Stimulated activated CD4-positive, alpha-beta T cell treated with anti-CD3 and anti-CD28 coated beads, TNF-alpha, amount 100 ng/mL, for 24 hours (primary cell): ENCODE measurements at regions not wholly inside any gene's neighbourhood (a gene's known extent, or its start where the extent isn't known, plus 50 kb on each side); places are given as distances from the start of the nearest gene placed in this dataset.
"Not testable (repeated sequence)": the region's sequence is repeated elsewhere in the genome, so short reads cannot be mapped to it uniquely, and the experiment has no call there.

Experiments
- DNase-seq, 3 experiments: peaks; one replicate each; pipeline ENCODE4 v3.0.0-alpha.2; 2020; ENCODE audit warnings: low read depth in 3 of 3

DNA sequence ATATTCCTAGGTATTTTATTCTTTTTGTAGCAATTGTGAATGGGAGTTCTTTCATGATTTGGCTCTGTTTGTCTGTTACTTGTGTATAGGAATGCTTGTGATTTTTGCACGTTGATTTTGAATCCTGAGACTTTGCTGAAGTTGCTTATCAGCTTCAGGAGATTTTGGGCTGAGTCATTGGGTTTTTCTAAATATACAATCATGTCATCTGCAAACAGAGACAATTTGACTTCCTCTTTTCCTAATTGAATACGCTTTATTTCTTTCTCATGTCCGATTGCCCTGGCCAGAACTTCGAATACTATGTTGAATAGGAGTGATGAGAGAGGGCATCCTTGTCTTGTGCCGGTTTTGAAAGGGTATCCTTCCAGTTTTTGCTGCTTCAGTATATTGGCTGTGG lies 234.6 kb upstream of the RASGRP1 start:
- not testable (repeated sequence) for DNase-seq

DNA sequence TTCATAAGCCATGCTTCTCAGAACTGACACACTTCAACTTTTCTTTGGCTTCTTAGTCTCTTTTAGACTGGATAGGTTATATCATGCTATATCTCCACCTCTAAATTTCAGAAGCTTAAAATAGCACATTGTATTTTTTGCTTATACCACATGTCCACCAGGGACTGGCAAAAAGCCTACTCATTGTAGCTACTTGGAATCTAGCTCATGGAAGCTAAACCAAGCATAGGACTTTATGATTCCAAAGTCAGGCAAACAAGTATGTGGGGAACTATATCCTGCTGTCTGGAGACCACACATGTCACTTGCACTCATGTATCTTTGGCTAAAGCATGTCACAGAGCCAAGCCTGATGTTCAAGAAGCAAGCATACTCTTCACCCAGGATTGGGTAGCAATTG lies 245.0 kb upstream of the RASGRP1 start:
- no peak for DNase-seq

DNA sequence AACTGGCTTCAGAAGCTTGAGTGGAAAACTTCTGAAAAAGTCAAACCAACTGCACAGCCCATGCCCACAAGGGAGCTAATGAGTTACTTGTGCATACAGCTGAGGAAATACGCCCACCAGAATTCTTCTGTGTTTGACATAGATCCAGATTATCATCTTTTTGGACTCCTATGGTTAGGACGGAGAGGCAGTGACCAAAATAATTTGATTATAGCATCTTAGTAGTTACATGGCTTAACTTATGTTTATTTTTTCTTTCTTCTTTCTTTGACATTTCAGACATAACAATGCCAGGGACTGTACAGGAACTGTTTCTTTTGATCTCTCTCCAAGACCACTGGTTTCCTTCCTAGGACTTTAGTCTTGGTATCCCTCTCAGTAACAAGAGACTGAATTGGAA lies 246.1 kb upstream of the RASGRP1 start:
- DNase-seq = no peak

DNA sequence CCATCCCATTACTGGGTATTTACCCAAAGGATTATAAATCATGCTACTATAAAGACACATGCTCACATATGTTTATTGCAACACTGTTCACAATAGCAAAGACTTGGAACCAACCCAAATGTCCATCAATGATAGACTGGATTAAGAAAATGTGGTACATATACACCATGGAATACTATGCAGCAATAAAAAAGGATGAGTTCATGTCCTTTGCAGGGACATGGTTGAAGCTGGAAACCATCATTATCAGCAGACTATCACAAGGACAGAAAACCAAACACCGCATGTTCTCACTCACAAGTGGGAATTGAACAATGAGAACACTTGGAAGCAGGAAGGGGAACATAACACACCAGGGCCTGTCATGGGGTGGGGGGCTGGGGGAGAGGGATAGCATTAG lies 249.6 kb upstream of the RASGRP1 start:
- not testable (repeated sequence) for DNase-seq

DNA sequence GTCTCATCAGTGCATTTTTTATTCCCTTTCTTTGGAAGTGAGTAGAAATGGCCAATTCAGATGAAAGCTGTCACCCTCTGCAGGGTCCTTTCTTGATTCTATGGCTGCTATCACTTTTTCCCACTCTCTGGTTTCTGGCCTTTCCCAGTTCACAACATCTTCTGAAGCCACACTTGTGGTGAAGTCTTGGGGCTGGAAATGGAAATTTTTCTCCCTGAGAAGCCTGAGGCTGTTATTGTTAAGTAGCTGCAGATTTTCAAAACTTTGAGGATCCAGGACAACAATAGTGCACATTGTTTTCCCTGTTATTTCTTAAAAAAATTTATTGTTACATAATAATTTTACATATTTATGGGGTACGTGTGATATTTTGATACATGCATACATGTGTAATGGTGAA lies 250.3 kb upstream of the RASGRP1 start:
- DNase-seq = no peak

DNA sequence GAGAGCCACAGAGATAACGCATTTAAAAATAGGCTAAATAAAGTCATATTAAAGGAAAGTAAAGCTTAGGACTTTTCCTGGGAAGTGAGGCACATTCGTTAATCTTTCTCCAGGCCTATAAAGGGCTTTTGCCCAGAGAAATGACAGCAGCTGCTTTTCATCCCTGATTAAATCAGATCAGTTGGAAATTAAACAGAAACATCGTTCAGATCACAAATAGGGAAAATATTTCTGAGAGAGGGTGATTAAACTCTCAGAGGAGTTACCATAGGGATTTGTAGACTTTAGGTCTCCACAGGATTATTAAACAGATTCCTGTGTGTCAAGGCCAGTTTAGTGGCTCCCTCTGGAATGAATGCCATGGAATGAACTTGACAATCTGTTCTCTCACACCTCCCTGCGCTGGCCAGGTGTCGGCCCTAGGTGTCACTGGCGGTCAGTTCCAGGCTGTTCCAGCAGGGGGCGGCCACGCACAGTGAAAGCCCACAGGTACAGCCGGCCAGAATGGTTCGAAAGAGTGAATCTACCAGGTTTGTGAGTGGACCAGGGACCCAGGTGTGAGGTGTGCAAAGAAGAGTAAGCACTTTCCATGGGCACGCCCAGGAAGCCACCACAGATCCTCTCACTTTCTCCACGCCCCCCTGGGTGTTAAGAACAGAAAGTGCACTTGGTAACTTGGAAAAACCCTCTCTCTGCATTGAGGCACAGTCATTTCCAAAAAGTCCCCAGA lies 253.0 kb upstream of the RASGRP1 start:
- DNase-seq = peak; percentile 62 to 80 (median 67)

DNA sequence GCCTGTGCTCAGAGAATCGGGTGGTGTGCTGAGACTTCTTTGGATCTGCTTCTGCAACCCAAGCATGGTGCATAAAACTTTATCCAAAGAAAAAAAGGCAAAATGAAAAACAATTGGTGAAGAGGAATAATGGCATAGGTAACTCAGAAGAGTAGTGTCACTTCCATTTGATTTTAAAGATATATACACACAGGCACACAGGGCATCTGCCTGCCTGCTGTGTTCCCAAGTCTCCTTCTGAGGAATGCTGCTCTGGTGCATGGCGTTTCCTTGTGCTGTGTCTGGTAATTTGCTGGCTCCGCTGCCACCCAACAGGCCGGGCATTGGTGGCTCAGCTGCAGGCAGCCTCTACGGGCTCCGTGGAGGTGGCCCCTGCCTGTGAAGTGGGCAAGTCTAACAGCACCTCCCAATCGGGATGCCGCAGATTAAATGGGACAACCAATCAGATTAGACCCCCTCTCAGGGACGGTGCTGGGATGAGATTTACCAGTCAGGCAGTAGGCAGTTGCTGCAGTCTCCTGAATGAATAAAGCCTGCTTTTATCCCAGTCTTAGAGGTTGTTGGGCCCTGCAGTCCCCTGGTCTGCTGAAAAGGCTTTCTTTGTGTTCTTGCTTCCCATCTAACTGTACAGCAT lies 253.7 kb upstream of the RASGRP1 start:
- DNase-seq = no peak

DNA sequence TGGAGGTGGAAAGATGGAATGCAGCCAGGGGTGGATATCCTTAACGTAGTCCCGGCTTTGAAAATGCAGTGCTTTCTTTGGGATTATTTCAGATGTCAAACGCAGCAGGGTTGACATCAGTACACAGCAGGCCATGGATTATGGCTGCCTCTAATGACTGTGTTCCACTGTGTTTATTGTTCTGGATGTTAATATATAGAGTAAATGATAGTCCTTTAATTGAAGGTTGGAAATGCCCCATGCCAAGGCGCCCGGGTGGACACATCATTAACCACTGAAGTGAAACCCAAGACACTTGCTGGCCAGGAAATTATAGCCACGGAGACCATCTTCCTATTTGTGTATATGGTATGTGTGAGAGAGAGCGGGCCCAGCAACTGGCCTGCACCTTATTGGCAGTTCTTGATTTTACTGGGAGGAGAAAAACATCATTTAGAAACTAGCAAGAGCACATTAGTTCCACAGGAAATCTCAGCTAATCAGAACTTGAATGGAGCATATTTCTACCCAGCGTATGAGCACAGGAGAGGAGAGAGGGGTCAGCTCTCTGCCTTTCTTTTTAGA lies 254.9 kb upstream of the RASGRP1 start:
- no peak for DNase-seq

DNA sequence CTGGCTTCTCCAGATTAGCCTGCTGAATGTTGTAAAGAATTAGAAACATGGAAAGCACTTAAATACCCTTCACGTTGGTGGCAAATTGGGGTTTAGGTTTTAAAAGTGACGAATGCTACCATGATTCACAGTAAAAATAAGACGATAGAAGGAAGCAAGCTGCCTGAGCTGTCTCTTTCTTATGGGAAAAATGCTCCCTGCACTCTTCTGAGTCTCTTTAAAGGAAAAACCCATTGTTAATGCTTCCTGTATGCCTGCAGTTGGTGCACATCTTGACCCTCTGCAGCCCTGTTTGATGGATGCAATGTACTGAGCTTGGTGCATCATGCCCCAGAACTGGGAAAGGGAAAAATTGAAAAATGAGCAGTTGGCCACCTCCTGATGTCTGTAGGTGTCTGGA lies 258.6 kb upstream of the RASGRP1 start:
- DNase-seq = no peak

DNA sequence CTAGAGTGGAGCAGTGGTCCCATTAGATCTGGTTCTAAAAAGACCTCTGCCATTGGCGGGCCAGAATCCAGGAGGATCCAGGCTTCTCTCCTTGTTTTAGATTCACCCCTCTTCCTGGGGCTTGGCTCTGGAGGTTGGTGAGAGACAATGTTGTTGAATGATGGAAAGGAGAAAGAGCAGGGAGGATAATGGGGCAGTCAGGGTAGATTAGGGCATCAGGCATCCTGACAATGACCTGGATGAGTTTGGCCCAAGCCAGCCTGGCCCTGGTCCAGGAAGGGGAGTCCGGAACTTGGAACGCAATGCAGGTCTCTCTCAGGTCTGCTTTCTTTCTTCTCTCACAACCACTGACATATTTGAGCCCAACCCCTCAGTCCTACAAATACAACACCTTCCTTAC lies 260.1 kb upstream of the RASGRP1 start:
- no peak for DNase-seq

DNA sequence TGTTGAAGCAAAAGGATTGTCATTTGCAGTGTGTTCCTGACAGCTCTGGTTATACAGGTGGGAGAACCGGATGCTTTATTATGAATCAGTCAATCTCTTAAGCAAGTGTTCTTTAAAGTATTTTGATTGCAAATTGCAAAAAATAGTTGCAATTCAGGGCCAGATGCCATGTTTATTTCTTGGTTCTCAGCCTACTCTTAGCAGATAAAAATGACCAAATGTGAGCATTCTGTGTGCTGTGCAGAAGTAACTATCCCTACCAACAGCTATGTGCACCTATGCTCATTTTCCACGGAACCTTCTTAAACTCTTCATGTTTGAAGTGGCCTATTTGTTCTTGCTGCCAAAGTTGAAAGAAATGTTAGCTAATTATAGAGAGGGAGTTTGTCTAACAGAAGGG lies 262.3 kb upstream of the RASGRP1 start:
- DNase-seq = no peak

DNA sequence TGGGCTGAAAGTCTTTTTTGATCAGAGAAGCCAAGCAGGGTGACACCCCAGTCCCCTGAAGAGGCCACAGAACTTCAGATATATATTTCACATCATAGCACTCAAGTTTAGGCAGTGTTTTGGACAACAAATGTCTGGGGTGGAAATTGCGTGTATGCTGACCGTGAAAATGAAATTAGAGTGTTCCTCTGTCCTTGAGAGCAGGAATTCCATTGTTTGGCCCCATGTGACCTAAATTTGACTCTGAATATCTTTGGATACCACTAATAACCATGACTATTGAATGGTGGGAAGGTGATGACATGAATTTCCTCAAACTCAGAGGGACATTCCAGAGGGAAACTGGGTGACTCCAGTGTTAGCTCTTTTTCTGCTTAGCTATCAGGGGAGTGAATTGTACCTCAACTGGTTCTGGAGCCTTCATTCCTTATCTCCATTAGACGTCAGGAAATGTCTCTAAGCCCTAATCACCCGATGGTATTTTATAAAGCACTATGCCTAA lies 263.5 kb upstream of the RASGRP1 start:
- no peak for DNase-seq

DNA sequence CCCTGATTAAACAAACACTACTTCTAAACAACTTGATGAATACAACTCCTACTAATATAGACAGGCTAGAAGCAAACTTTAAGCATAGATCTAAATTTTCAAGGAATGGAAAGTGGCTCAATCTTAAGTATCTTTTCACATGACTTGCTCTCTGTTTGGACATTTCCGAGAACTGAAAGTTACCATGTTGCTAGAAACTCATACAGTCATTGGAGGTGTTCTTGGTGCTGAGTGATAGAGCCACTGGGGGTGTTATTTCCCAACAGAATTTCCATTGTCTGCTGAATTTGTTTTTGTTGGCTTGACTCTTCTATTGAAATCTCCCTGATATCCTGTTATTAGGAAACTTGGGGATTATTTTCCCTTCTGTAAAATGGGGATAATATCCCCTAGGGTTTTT lies 264.5 kb upstream of the RASGRP1 start:
- DNase-seq = no peak

DNA sequence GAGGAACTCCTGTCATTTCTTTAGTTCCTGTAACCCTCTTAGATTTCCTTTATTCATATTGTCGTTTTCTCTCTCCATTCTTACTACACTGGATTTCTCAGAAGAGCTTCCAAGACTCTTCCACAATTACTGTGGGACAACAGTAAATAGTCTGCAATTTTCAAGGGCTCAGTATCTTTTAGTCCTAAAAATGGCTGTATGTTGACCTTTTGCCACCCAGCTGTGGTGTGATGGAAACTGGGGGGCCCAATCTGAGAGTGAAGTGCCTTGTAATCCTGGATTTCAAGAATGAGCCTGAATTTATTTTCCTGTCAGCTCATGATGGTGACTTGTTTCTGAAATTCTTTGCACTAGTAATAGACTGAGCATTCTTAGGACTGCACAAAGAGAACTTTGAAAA lies 277.6 kb upstream of the RASGRP1 start:
- DNase-seq = no peak

DNA sequence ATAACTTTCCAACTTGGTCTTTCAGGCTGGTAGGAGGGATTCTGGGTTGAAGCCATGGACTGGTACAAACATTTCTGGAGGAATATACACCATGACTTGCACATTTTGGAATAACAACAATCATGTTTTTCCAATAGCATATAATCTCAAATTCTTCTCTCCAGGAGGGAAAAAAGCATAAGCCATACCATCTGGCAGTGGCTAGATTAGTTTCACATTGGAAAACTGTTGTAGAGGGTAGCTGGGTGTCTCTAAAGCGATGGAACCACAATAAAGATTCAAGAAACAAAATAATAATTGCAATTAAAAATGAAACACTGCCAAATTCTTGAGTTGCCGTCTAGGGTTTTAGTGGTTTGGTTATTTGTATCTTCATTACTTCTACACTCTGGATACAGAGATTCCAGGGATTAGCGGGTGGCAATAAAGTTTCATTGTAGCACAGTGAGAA lies 278.5 kb upstream of the RASGRP1 start:
- DNase-seq = no peak

DNA sequence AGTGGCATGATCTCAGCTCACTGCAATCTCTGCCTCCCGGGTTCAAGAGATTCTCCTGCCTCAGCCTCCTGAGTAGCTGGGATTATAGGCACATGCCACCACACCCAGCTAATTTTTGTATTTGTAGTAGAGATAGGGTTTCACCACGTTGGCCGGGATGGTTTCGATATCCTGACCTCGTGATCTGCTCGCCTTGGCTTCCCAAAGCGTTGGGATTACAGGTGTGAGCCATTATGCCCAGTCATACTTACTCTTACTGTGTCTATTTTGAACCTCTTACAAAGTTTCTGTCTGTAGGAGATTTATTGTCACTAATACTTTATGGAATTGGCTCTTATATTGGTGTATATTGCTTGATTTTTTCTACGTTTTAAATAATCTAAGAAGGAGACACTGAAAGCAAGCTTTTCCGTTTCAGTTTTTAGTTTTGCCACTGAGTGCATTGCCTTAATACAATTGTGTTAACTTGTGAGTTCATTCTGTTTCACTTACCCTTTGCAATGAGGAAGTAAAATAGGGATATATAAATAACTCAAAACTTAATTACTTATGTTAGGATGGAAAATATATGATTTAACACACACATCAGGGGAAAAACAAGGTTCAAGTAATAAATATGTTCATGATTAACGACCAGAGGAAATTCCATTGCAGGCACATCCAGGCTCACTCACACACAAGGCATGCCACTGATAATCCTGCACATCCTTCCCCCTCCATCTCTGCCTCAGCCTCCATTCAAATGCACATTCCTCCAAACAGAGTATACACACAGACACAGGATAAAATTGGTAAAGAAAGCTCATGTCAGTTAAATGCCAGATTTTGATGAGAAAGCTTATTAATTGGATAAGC lies 279.3 kb upstream of the RASGRP1 start:
- DNase-seq = no peak

DNA sequence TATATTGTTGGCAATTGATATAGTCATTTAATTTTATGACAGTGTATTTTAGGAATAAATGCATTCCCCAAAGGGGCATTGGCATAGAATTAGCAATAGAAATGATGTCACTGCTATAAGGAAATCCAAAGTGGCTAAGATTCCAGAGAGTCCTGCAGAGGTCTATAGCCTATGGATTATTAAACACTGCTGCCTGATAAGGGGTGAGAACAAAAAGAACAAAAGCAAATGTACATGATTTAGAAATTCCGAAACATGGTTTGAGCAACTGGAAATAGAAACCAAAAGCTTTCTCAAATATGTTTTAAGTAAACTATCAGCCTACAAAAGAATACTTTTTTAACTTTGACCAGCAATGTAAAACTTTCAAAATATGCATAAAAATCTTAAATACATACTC lies 280.1 kb upstream of the RASGRP1 start:
- no peak for DNase-seq

DNA sequence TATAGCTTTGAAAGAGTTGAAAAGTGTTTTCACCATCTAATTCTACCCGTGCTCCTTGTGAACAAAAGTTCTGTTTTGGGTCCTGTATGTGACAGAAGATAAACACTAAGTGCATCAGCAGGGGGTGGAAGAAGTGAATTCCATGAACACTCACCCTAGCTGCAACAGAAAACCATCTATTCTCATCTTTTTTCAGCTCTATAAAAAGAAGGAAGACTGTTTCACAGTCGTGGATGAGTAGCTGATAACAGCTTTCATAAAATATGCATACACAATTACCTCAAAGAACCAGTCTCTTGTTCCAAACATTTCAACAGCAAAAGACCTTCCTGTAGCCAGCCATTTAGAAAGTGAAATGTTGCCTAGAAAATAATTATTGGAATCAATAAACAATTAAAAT lies 281.7 kb upstream of the RASGRP1 start:
- DNase-seq = no peak

DNA sequence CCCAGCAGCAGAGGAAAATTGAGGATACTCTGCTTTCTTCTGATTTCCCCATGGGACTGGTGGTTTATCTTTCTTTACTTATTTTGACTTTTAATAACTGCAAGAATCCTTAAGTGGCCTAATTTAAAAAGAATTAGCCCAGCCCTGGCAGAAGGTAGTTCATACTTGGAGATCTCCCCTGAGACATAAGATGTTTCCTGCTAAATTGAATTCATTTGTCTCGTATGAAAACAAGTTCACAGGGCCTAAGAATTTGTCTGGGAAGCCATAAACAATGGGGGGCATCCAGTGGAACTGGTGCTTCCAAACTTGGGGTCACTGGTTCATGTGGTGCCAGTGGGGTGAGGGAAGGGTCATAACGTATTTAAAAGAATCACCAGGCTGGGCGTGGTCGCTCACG lies 283.1 kb upstream of the RASGRP1 start:
- DNase-seq = no peak

DNA sequence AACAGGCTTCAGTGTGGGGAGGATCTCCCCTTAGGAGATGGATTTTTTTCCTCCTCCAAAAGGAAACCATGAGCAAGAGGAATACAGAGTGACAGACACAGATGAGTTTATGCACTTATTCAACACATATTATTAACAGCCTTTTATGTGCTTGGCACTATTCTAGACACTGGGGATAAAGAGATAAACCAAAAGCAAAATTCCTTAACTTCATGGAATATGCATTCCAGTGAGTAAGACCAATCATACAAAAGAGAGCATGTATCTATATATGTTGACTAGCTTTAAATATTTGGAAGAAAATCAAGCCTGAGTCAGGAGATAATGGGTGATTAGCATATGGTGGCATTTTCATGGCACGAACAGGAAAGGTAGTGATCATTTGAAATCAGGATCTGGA lies 284.4 kb upstream of the RASGRP1 start:
- no peak for DNase-seq

DNA sequence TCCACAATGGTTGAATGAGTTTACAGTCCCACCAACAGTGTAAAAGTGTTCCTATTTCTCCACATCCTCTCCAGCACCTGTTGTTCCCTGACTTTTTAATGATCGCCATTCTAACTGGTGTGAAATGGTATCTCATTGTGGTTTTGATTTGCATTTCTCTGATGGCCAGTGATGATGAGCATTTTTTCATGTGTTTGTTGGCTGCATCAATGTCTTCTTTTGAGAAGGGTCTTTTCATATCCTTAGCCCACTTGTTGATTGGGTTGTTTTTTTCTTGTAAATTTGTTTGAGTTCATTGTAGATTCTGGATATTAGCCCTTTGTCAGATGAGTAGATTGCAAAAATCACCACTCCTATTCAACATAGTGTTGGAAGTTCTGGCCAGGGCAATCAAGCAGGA lies 287.6 kb upstream of the RASGRP1 start:
- not testable (repeated sequence) for DNase-seq

DNA sequence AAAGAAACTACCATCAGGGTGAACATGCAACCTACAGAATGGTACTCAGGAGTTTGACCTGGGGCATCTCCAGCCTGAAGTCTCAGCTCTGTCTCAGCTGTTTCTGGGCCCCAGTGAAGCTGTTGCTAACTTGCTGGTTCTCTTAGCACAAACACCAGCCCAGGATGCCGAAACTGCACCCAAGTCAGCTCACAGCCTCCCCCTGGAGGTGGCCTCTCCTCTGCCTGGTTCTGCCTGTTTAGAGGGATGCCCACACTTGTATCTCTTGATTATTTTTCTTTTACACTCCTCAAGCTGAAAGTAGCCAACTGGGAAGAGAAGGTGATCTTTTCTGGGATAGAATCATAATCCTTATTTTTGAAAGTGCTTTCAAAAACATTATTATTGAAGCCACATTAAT lies 289.0 kb upstream of the RASGRP1 start:
- peak in 1 of 3 experiments; percentile 15 for DNase-seq
